ENCODE measurements at regions not wholly inside any gene's neighbourhood (a gene's known extent, or its start where the extent isn't known, plus 50 kb on each side); places are given as distances from the start of the nearest gene placed in this dataset.

GRCh38 chr4:30783751-30784150 is 63.6 kb downstream of the PCDH7 start:
- Histone ChIP-seq H3K27me3 (no peaks in the 10 kb centered on the region), H3K4me1 (peaks cover 5% of the 10 kb centered on the region), H3K9me3 (no peaks in the 10 kb centered on the region), H3K36me3 (no peaks in the 10 kb centered on the region), H3K4me3 (ENCODE audit: low read depth, low read length) (no peak overlapping the region)
- no peak for TF ChIP-seq CTCF (IDR thresholded peaks at IDR 0.05; ENCODE audit: low read depth, low read length)
- DNase-seq, result no peak

GRCh38 chr4:30789219-30789671 is 69.1 kb downstream of the PCDH7 start:
- Histone ChIP-seq H3K9me3 (no peaks in the 10 kb centered on the region), H3K27me3 (no peaks in the 10 kb centered on the region), H3K36me3 (no peaks in the 10 kb centered on the region), H3K4me1 (peaks cover 3% of the 10 kb centered on the region; the same call in 1 of the 2 replicates), H3K4me3 (ENCODE audit: low read depth, low read length) (no peak overlapping the region)
- DNase-seq, result no peak
- no peak for TF ChIP-seq CTCF (IDR thresholded peaks at IDR 0.05; ENCODE audit: low read depth, low read length)

GRCh38 chr4:30790123-30790522 is 70.0 kb downstream of the PCDH7 start:
- no peak for TF ChIP-seq CTCF (IDR thresholded peaks at IDR 0.05; ENCODE audit: low read depth, low read length)
- Histone ChIP-seq H3K4me3 (ENCODE audit: low read depth, low read length) (no peak overlapping the region), H3K4me1 (peaks cover 3% of the 10 kb centered on the region; the same call in 1 of the 2 replicates), H3K36me3 (no peaks in the 10 kb centered on the region), H3K27me3 (no peaks in the 10 kb centered on the region), H3K9me3 (no peaks in the 10 kb centered on the region)
- DNase-seq, result no peak

- TF ChIP-seq CTCF (IDR thresholded peaks at IDR 0.05; ENCODE audit: low read depth, low read length), result no peak
- Histone ChIP-seq H3K4me3 (ENCODE audit: low read depth, low read length) (no peak overlapping the region), H3K4me1 (peaks cover 3% of the 10 kb centered on the region; the same call in 1 of the 2 replicates), H3K27me3 (no peaks in the 10 kb centered on the region), H3K36me3 (no peaks in the 10 kb centered on the region), H3K9me3 (no peaks in the 10 kb centered on the region)
- no peak for DNase-seq
Observed at GRCh38 chr4:30790998-30791397, 70.8 kb downstream of the PCDH7 start.

- TF ChIP-seq CTCF (IDR thresholded peaks at IDR 0.05; ENCODE audit: low read depth, low read length), result no peak
- Histone ChIP-seq H3K27me3 (no peaks in the 10 kb centered on the region), H3K4me1 (peaks cover 3% of the 10 kb centered on the region; the same call in 1 of the 2 replicates), H3K9me3 (no peaks in the 10 kb centered on the region), H3K36me3 (no peaks in the 10 kb centered on the region), H3K4me3 (ENCODE audit: low read depth, low read length) (no peak overlapping the region)
- DNase-seq, result no peak
Observed at GRCh38 chr4:30792601-30793000, 72.4 kb downstream of the PCDH7 start.

- H3K9me3 ChIP-seq, result no peaks in the 10 kb centered on the region
- no peaks in the 10 kb centered on the region for H3K27me3 ChIP-seq
- peaks cover 4% of the 10 kb centered on the region for H3K4me1 ChIP-seq
- no peak for TF ChIP-seq CTCF (IDR thresholded peaks at IDR 0.05; ENCODE audit: low read depth, low read length)
- DNase-seq, result no peak
- no peak overlapping the region for H3K4me3 ChIP-seq (ENCODE audit: low read depth, low read length)
- no peaks in the 10 kb centered on the region for H3K36me3 ChIP-seq
Observed at GRCh38 chr4:30801876-30802275, 81.7 kb downstream of the PCDH7 start.

Measured in BE2C (cell line).